ENCODE measurements at regions not wholly inside any gene's neighbourhood (a gene's known extent, or its start where the extent isn't known, plus 50 kb on each side); places are given as distances from the start of the nearest gene placed in this dataset.

- no peak for DNase-seq (ENCODE audit: low read depth)
- H3K4me3 ChIP-seq (ENCODE audit: low read depth, low read length): no peak overlapping the region
- no peak for TF ChIP-seq CTCF (IDR thresholded peaks at IDR 0.05; ENCODE audit: control insufficient read depth, extremely low read depth, insufficient read depth)
Measured at GRCh38 chr5:125315306-125315705, 568.9 kb upstream of the ZNF608 start.

GRCh38 chr5:125316391-125316790, 570.0 kb upstream of the ZNF608 start:
- DNase-seq (ENCODE audit: low read depth): no peak
- no peak overlapping the region for H3K4me3 ChIP-seq (ENCODE audit: low read depth, low read length)
- no peak for TF ChIP-seq CTCF (IDR thresholded peaks at IDR 0.05; ENCODE audit: control insufficient read depth, extremely low read depth, insufficient read depth)

- no peak for DNase-seq (ENCODE audit: low read depth)
- no peak for TF ChIP-seq CTCF (IDR thresholded peaks at IDR 0.05; ENCODE audit: control insufficient read depth, extremely low read depth, insufficient read depth)
- no peak overlapping the region for H3K4me3 ChIP-seq (ENCODE audit: low read depth, low read length)
Measured at GRCh38 chr5:125316915-125317535, 570.6 kb upstream of the ZNF608 start.

GRCh38 chr5:125317536-125317995, 571.1 kb upstream of the ZNF608 start:
- TF ChIP-seq CTCF (IDR thresholded peaks at IDR 0.05; ENCODE audit: control insufficient read depth, extremely low read depth, insufficient read depth): no peak
- no peak for DNase-seq (ENCODE audit: low read depth)
- no peak overlapping the region for H3K4me3 ChIP-seq (ENCODE audit: low read depth, low read length)

- TF ChIP-seq CTCF (IDR thresholded peaks at IDR 0.05; ENCODE audit: control insufficient read depth, extremely low read depth, insufficient read depth): no peak
- H3K4me3 ChIP-seq (ENCODE audit: low read depth, low read length): no peak overlapping the region
- peak; percentile 61 for DNase-seq (ENCODE audit: low read depth)
Measured at GRCh38 chr5:125321654-125322053, 575.2 kb upstream of the ZNF608 start.

GRCh38 chr5:125323613-125324012, 577.2 kb upstream of the ZNF608 start:
- DNase-seq (ENCODE audit: low read depth): no peak
- no peak for TF ChIP-seq CTCF (IDR thresholded peaks at IDR 0.05; ENCODE audit: control insufficient read depth, extremely low read depth, insufficient read depth)
- no peak overlapping the region for H3K4me3 ChIP-seq (ENCODE audit: low read depth, low read length)

Data from LNCaP clone FGC (cell line).